C4-2B (cell line): ENCODE measurements at regions not wholly inside any gene's neighbourhood (a gene's known extent, or its start where the extent isn't known, plus 50 kb on each side); places are given as distances from the start of the nearest gene placed in this dataset.

Source experiments
- H3K27ac ChIP-seq: fragments of 450-650 bp; 2 replicates; pipeline ENCODE4 v1.5.1; 2017
- CTCF ChIP-seq: fragments of 450-650 bp; conservative IDR thresholded peaks from 2 replicates; pipeline ENCODE4 v1.5.1; 2017; ENCODE audit warnings: mild to moderate bottlenecking
- ZFX ChIP-seq: fragments of 450-650 bp; IDR thresholded peaks from 2 replicates; pipeline ENCODE4 v1.6.1; 2017

DNA sequence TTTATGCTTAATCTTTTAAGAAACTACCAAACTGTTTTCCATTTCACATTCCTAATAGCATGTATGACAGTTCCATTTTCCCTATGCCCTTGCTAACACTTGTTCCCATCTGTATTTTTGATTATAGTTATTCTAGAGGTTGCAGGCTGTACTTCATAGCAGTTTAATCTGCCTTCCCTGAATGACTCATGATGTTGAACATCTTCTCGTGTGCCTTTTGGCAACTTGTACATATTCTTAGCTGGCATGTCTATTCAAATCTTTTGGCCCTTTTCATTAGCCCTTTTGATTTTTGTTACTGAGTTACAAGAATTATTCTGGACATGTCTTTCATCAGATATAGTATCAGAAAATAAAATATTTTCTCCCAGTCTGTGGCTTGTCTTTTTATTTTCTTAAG is 320.3 kb downstream of the DIRAS2 start:
- no peak overlapping the region for H3K27ac ChIP-seq
- TF ChIP-seq CTCF (no peak), ZFX (no peak)

GRCh38 chr9:90325913-90326653 is 316.5 kb downstream of the DIRAS2 start:
- H3K27ac ChIP-seq, result no peak overlapping the region
- TF ChIP-seq CTCF, result no peak
- no peak for TF ChIP-seq ZFX

GRCh38 chr9:90330231-90330630 is 312.4 kb downstream of the DIRAS2 start:
- TF ChIP-seq CTCF (no peak), ZFX (no peak)
- H3K27ac ChIP-seq, result no peak overlapping the region

- TF ChIP-seq ZFX (no peak), CTCF (no peak)
- no peak overlapping the region for H3K27ac ChIP-seq
Measured at GRCh38 chr9:90331826-90332575, 310.6 kb downstream of the DIRAS2 start.

DNA sequence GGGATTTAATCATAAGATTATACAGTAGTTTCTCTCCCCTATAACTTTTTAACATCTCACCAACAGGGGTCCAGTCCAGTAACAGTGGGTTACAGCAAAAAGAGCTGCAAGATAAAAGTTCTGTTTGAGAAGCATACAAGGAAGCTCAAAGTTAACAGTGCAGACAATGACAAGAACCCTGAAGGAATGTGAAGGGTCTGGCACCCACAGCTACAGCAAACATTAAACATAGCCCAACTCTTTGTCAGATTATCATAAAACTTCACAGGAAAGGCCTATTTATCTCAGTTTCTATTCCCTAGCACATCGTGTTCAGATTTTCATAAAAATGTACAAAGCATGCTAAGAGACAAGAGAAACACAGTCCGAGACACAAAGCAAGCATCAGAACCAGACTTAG is 309.4 kb downstream of the DIRAS2 start:
- TF ChIP-seq ZFX (no peak), CTCF (no peak)
- H3K27ac ChIP-seq, result no peak overlapping the region

GRCh38 chr9:90340421-90340820 is 302.2 kb downstream of the DIRAS2 start:
- TF ChIP-seq ZFX, result no peak
- TF ChIP-seq CTCF, result no peak
- H3K27ac ChIP-seq, result no peak overlapping the region

DNA sequence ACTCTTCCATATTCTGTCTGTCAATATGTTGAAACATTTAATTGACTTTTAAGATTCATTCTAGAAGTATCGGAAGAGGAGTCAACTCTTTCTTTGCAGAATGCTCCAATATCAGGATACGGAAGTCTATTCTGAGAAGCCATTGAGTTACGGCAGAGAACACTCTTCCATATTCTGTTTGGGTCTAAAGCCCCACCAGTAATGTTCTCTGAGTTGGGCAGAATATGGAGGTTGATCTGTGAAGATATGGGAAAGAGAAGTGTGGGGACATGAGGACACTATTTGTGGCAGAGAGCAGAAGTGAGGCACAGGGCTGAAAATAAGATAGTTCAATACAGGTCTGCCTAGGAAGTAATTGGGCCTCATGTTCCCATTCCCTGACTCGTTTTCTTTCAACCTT is 300.0 kb downstream of the DIRAS2 start:
- H3K27ac ChIP-seq, result no peak overlapping the region
- no peak for TF ChIP-seq ZFX
- no peak for TF ChIP-seq CTCF
